HG03432 (cell line): ENCODE measurements at regions not wholly inside any gene's neighbourhood (a gene's known extent, or its start where the extent isn't known, plus 50 kb on each side); places are given as distances from the start of the nearest gene placed in this dataset.
"Not testable (repeated sequence)": the region's sequence is repeated elsewhere in the genome, so short reads cannot be mapped to it uniquely, and the experiment has no call there.

Experiments used
- ATAC-seq: cut with Tn5 transposase; IDR thresholded peaks from one replicate; pipeline ENCODE4 v1.9.1; 2021; ENCODE audit warnings: mild to moderate bottlenecking, moderate library complexity; ENCODE audit not compliant: unreplicated experiment

DNA sequence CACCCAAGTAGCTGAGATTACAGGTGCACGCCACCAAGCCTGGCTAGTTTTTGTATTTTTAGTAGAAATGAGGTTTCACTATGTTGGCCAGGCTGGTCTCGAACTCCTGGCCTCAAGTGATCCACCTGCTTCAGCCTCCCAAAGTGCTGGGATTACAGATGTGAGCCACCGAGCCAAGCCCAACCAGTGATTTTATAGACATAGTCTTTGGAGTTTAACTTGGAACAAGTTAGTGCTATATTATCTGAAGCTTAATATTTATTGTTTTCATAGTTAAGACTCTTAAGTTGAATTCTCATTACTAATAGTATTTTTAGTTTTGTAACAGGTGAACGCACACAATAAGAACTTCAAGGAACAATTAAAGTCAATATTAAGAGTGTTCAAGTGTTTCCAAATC lies 122.1 kb downstream of the SPAG6 start:
- ATAC-seq: not testable (repeated sequence)

- no peak for ATAC-seq
Observed at GRCh38 chr10:22468570-22469320, 123.4 kb downstream of the SPAG6 start.

DNA sequence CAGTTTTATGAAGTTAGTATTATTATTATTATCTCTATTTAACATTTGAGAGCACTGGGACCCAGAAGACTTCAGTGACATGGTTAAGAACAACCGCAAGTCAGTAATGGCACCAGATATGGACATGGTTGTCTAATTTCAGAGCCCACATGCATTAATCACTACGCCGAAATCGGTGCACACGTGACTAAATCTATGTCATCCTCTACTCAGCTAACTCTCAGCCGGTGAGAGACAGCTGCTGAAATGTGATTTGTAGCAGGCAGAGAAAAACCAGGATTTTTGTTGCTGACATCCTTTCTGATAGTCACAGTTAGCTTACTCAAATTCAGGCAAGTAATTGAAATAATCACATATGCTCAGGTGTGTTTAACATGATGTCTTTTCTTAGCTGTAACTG lies 127.7 kb downstream of the SPAG6 start:
- no peak for ATAC-seq

- no peak for ATAC-seq
Observed at GRCh38 chr10:22473459-22473858, 128.2 kb downstream of the SPAG6 start.

- ATAC-seq: peak; percentile 32
Observed at GRCh38 chr10:22475651-22476600, 130.6 kb downstream of the SPAG6 start.

GRCh38 chr10:22476601-22477321 lies 131.5 kb downstream of the SPAG6 start:
- peak; percentile 14 for ATAC-seq

DNA sequence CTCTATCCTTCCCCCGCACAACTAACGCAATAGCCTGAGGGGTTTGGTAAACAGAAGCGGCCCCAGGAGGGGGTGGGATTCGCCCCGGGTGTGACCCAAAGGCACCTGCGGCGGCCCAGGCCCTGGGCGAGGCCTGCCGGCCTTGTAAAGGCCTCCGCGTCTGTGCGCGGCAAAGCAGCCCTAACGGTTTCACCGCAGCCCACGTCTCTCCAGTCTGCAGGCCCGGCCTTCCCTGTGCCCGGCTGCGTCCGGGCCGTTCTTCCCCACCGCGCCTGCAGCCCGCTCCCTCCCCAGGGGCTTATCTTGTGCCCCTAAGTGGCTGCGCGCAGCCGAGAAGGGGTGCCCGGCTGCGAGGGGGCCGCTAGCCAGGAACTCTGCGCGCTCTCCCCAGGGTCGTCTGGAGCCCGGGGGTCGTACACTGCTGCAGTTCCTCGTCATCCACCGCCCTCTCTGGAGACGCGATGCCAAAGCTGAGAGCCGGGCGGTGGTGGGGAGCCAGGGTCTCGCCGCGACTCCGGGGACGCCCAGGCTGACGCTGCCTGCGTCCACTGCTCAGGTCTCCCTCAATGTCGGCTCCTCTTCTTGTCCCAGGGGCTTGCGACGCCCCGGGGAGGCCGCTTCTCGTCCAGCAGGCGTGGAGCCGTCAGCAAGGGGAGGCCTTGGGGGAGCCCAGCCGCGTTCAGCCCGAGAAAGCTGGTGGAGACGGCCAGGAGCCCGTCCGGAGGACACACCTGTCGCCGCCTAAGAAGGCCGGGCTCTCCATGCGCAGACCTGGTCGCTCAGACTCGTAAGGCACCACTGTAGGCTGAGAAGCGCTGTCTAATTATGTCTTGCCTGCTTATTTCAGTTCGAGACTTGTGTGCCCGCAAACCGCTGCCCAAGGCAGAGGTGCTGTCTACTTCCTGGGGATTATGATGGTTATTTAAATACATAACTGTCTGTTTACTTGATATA lies 132.3 kb downstream of the SPAG6 start:
- ATAC-seq: peak; percentile 71

DNA sequence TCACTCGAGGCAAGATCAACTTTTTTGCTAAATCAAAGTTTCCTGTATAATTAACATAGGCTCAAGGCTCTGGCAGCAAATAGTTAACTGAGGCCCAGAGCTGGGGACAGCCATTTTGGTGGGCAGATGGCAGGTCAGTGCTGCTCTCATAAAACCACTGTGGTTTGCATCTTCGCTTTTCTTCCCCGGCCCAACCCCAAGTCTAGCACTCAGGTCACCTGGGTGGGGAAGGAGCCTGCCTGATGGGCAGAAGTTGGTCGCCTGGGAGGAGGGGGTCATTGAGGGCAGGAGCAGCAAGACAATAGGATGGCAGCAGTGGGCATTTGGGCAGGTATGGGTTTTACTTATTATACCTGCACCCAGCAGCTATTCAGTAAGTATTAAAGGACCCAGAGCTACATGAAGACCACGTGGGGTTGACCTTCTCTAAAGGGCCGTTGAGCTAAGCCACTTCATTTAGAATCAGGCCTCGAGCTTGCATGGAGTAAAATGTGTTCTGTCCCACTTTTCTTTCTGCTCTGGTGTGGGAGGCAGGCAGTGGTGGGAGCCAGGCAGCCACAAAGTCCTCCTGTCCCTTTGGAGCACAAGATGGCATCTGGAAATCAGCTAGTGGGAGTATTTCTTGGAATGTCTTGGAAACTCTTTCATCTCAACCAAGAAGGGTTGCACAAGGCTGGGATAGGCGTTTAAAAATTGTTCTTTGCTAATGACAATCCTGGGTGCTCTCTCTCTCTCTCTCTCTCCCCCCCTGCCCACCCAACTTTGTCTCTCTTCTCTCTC lies 133.4 kb downstream of the SPAG6 start:
- ATAC-seq: no peak

- no peak for ATAC-seq
Observed at GRCh38 chr10:22479419-22479818, 134.1 kb downstream of the SPAG6 start.

GRCh38 chr10:22481106-22481505 lies 135.8 kb downstream of the SPAG6 start:
- ATAC-seq: no peak

- ATAC-seq: no peak
Observed at GRCh38 chr10:22481687-22482539, 136.6 kb downstream of the SPAG6 start.

GRCh38 chr10:22483132-22483531 lies 137.8 kb downstream of the SPAG6 start:
- ATAC-seq: peak; percentile 48
